ENCODE measurements at regions not wholly inside any gene's neighbourhood (a gene's known extent, or its start where the extent isn't known, plus 50 kb on each side); places are given as distances from the start of the nearest gene placed in this dataset.
"Not testable (repeated sequence)": the region's sequence is repeated elsewhere in the genome, so short reads cannot be mapped to it uniquely, and the experiment has no call there.

- no peak for ATAC-seq
- DNase-seq = no peak
- 56 to 75% (median 68%) methylated on average over 1 of the region's 1 CpG for WGBS, 3 donors
These were observed 276.7 kb downstream of the KIF20B start for GRCh38 chr10:89978081-89978480.

DNA sequence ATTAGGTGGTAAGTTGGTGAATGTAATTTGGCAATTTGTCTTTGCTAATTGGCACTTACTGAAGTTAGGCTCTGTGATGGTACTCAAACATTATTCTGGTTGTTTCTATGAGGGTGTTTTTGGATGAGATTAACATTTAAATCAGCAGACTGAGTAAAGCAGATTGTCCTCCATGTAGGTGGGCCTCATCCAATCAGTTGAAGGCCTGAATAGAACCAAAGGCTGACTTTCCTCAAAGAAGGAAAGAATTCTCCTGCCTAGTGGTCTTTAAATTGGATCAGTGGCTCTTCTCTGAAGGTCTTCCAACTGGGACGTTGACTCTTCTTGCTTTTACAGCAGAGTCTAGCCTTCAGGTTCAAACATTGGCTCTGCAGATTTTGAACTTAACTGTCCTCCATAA, 278.3 kb downstream of the KIF20B start:
- TF ChIP-seq CTCF (IDR thresholded peaks at IDR 0.05) = no peak
- intact Hi-C loops (cut with DNase I) = no loop called here
- no peak for ATAC-seq
- no peaks in the 10 kb centered on the region for H3K4me1 ChIP-seq
- DNase-seq = no peak
- peaks cover 0 to 3% (median 0%) of the 10 kb centered on the region in 3 donors for H3K27me3 ChIP-seq (ENCODE audit: insufficient read depth in 3 of 3, low read length in 2 of 3)
- no peak overlapping the region for H3K27ac ChIP-seq
- 50 to 70% (median 68%) methylated on average over 1 of the region's 1 CpG for WGBS, 3 donors
- H3K9me3 ChIP-seq = no peaks in the 10 kb centered on the region
- no peak overlapping the region for H3K4me3 ChIP-seq
- no peaks in the 10 kb centered on the region for H3K36me3 ChIP-seq (ENCODE audit: insufficient read depth in 1 of 2, low read depth in 1 of 2)

More at GRCh38 chr10:89978081-89978480, 276.7 kb downstream of the KIF20B start:
- Histone ChIP-seq H3K36me3 (ENCODE audit: insufficient read depth in 1 of 2, low read depth in 1 of 2) (no peaks in the 10 kb centered on the region), H3K4me3 (no peak overlapping the region), H3K27ac (no peak overlapping the region), H3K4me1 (no peaks in the 10 kb centered on the region), H3K27me3 (ENCODE audit: insufficient read depth in 3 of 3, low read length in 2 of 3) (peaks cover 0 to 3% (median 0%) of the 10 kb centered on the region in 3 donors), H3K9me3 (no peaks in the 10 kb centered on the region)
- TF ChIP-seq CTCF (IDR thresholded peaks at IDR 0.05) = no peak
- intact Hi-C loops (cut with DNase I) = no loop called here

- Histone ChIP-seq H3K4me3 (no peak overlapping the region), H3K9me3 (no peaks in the 10 kb centered on the region), H3K36me3 (ENCODE audit: insufficient read depth in 1 of 2, low read depth in 1 of 2) (no peaks in the 10 kb centered on the region), H3K4me1 (no peaks in the 10 kb centered on the region), H3K27ac (no peak overlapping the region), H3K27me3 (ENCODE audit: insufficient read depth in 3 of 3, low read length in 2 of 3) (peaks cover 0 to 3% (median 0%) of the 10 kb centered on the region in 3 donors)
- intact Hi-C loops (cut with DNase I) = no loop called here
- ATAC-seq (no peak), DNase-seq (no peak)
- TF ChIP-seq CTCF (IDR thresholded peaks at IDR 0.05) = no peak
- WGBS, 3 donors = 63 to 67% (median 64%) methylated on average over 2 of the region's 2 CpGs
These were observed 278.8 kb downstream of the KIF20B start for GRCh38 chr10:89980166-89980565.

GRCh38 chr10:89981891-89982290, 280.5 kb downstream of the KIF20B start:
- H3K9me3 ChIP-seq = no peaks in the 10 kb centered on the region
- H3K27ac ChIP-seq = no peak overlapping the region
- no peak overlapping the region for H3K4me3 ChIP-seq
- no peak for TF ChIP-seq CTCF (IDR thresholded peaks at IDR 0.05)
- H3K27me3 ChIP-seq (ENCODE audit: insufficient read depth in 3 of 3, low read length in 2 of 3) = peaks cover 0 to 3% (median 0%) of the 10 kb centered on the region in 3 donors
- ATAC-seq (no peak), DNase-seq (no peak)
- no peaks in the 10 kb centered on the region for H3K36me3 ChIP-seq (ENCODE audit: insufficient read depth in 1 of 2, low read depth in 1 of 2)
- WGBS, 3 donors = 22 to 34% (median 25%) methylated on average over 3 of the region's 3 CpGs
- intact Hi-C loops (cut with DNase I) = no loop called here
- H3K4me1 ChIP-seq = no peaks in the 10 kb centered on the region

GRCh38 chr10:89985446-89985845, 284.1 kb downstream of the KIF20B start:
- H3K27me3 ChIP-seq (ENCODE audit: insufficient read depth in 3 of 3, low read length in 2 of 3) = no peaks in the 10 kb centered on the region
- no peaks in the 10 kb centered on the region for H3K36me3 ChIP-seq (ENCODE audit: insufficient read depth in 1 of 2, low read depth in 1 of 2)
- no peaks in the 10 kb centered on the region for H3K9me3 ChIP-seq
- no peak overlapping the region for H3K27ac ChIP-seq
- DNase-seq (no peak), ATAC-seq (no peak)
- TF ChIP-seq CTCF (IDR thresholded peaks at IDR 0.05) = no peak
- H3K4me1 ChIP-seq = no peaks in the 10 kb centered on the region
- H3K4me3 ChIP-seq = no peak overlapping the region
- intact Hi-C loops (cut with DNase I) = no loop called here
- WGBS, 3 donors = 53 to 56% (median 54%) methylated on average over 7 of the region's 7 CpGs

DNA sequence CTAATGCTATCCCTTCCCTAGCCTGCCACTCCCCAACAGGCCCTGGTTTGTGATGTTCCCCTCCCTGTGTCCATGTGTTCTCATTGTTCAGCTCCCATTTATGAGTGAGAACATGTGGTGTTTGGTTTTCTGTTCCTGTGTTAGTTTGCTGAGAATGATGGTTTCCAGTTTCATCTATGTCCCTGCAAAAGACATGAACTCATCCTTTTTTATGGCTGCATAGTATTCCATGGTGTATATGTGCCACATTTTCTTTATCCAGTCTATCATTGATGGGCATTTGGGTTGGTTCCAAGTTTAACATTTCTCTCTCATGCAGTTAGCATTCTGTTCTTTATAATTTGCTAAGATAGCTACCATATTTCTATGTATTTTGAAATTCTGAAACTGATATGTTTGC, 287.0 kb downstream of the KIF20B start:
- DNase-seq; H3K27ac ChIP-seq; H3K4me1 ChIP-seq; H3K9me3 ChIP-seq; H3K36me3 ChIP-seq (ENCODE audit: insufficient read depth in 1 of 2, low read depth in 1 of 2); ATAC-seq; H3K4me3 ChIP-seq; H3K27me3 ChIP-seq (ENCODE audit: insufficient read depth in 3 of 3, low read length in 2 of 3); intact Hi-C loops (cut with DNase I): not testable (repeated sequence)
